ENCODE measurements at regions not wholly inside any gene's neighbourhood (a gene's known extent, or its start where the extent isn't known, plus 50 kb on each side); places are given as distances from the start of the nearest gene placed in this dataset.

- no peak for ATAC-seq (ENCODE audit: insufficient read depth, low FRiP score)
- Histone ChIP-seq H3K9ac (ENCODE audit: insufficient read depth in 1 of 2, low read length in 2 of 2) (no peak overlapping the region), H3K27ac (ENCODE audit: low read depth in 1 of 2, low read length in 1 of 2) (no peak overlapping the region), H3K4me3 (no peak overlapping the region), H3K4me1 (ENCODE audit: control insufficient read depth in 5 of 5, insufficient read depth in 5 of 5, low read length in 5 of 5) (no peaks in the 10 kb centered on the region), H3K36me3 (ENCODE audit: control insufficient read depth in 4 of 4, insufficient read depth in 4 of 4, low read length in 4 of 4) (no peaks in the 10 kb centered on the region), H3K27me3 (ENCODE audit: control insufficient read depth in 3 of 3, insufficient read depth in 3 of 3, low read length in 2 of 3) (no peaks in the 10 kb centered on the region), H3K9me3 (ENCODE audit: control insufficient read depth in 4 of 4, insufficient read depth in 3 of 4, low read length in 3 of 4) (peaks cover 0 to 3% (median 1%) of the 10 kb centered on the region in 4 donors)
- 37 to 64% methylated on average over 2 of the region's 2 CpGs for WGBS, 2 donors
- TF ChIP-seq CTCF (IDR thresholded peaks at IDR 0.05; ENCODE audit: control extremely low read depth, extremely low read depth) = no peak
- peak in 1 of 3 donors; percentile 16 for DNase-seq
Observed at GRCh38 chr5:127210042-127210441, 80.6 kb upstream of the MEGF10 start.

- ATAC-seq (ENCODE audit: insufficient read depth, low FRiP score) (no peak), DNase-seq (no peak)
- TF ChIP-seq CTCF (IDR thresholded peaks at IDR 0.05; ENCODE audit: control extremely low read depth, extremely low read depth) = no peak
- H3K27ac ChIP-seq (ENCODE audit: low read depth in 1 of 2, low read length in 1 of 2) = no peak overlapping the region
- no peaks in the 10 kb centered on the region for H3K27me3 ChIP-seq (ENCODE audit: control insufficient read depth in 3 of 3, insufficient read depth in 3 of 3, low read length in 2 of 3)
- no peaks in the 10 kb centered on the region for H3K36me3 ChIP-seq (ENCODE audit: control insufficient read depth in 4 of 4, insufficient read depth in 4 of 4, low read length in 4 of 4)
- H3K9ac ChIP-seq (ENCODE audit: insufficient read depth in 1 of 2, low read length in 2 of 2) = no peak overlapping the region
- WGBS, 2 donors = 90 to 93% methylated on average over 2 of the region's 2 CpGs
- no peak overlapping the region for H3K4me3 ChIP-seq
- peaks cover 0 to 3% (median under 1%) of the 10 kb centered on the region in 4 donors for H3K9me3 ChIP-seq (ENCODE audit: control insufficient read depth in 4 of 4, insufficient read depth in 3 of 4, low read length in 3 of 4)
- H3K4me1 ChIP-seq (ENCODE audit: control insufficient read depth in 5 of 5, insufficient read depth in 5 of 5, low read length in 5 of 5) = no peaks in the 10 kb centered on the region
Observed at GRCh38 chr5:127213231-127213630, 77.4 kb upstream of the MEGF10 start.

GRCh38 chr5:127216143-127216542 is 74.5 kb upstream of the MEGF10 start:
- Histone ChIP-seq H3K9me3 (ENCODE audit: control insufficient read depth in 4 of 4, insufficient read depth in 3 of 4, low read length in 3 of 4) (peaks cover 0 to 3% (median under 1%) of the 10 kb centered on the region in 4 donors), H3K9ac (ENCODE audit: insufficient read depth in 1 of 2, low read length in 2 of 2) (no peak overlapping the region), H3K4me1 (ENCODE audit: control insufficient read depth in 5 of 5, insufficient read depth in 5 of 5, low read length in 5 of 5) (no peaks in the 10 kb centered on the region), H3K4me3 (no peak overlapping the region), H3K27me3 (ENCODE audit: control insufficient read depth in 3 of 3, insufficient read depth in 3 of 3, low read length in 2 of 3) (no peaks in the 10 kb centered on the region), H3K36me3 (ENCODE audit: control insufficient read depth in 4 of 4, insufficient read depth in 4 of 4, low read length in 4 of 4) (no peaks in the 10 kb centered on the region), H3K27ac (ENCODE audit: low read depth in 1 of 2, low read length in 1 of 2) (no peak overlapping the region)
- no peak for DNase-seq
- no peak for ATAC-seq (ENCODE audit: insufficient read depth, low FRiP score)
- 80 to 87% methylated on average over 2 of the region's 2 CpGs for WGBS, 2 donors
- no peak for TF ChIP-seq CTCF (IDR thresholded peaks at IDR 0.05; ENCODE audit: control extremely low read depth, extremely low read depth)

Measured in lung (tissue), 11 donors.